Retinal pigment epithelial cell (primary cell): ENCODE measurements at regions not wholly inside any gene's neighbourhood (a gene's known extent, or its start where the extent isn't known, plus 50 kb on each side); places are given as distances from the start of the nearest gene placed in this dataset.

Experiments
- DNase-seq: peaks from one replicate; pipeline ENCODE4 v3.0.0-alpha.2; 2010; ENCODE audit warnings: low read depth
- H3K4me3 ChIP-seq: 2 replicates; pipeline ENCODE4 v1.5.1; 2011; ENCODE audit warnings: mild to moderate bottlenecking, low read length, control low read depth, moderate library complexity
- CTCF ChIP-seq: conservative IDR thresholded peaks from 2 replicates; pipeline ENCODE4 v1.5.1; 2011; ENCODE audit warnings: low read depth, low read length, control low read depth, inconsistent platforms

GRCh38 chr6:65935412-65935811, 228.4 kb upstream of the EYS start:
- H3K4me3 ChIP-seq, result no peak overlapping the region
- no peak for DNase-seq
- TF ChIP-seq CTCF, result no peak

GRCh38 chr6:65933390-65933789, 226.4 kb upstream of the EYS start:
- no peak for DNase-seq

DNA sequence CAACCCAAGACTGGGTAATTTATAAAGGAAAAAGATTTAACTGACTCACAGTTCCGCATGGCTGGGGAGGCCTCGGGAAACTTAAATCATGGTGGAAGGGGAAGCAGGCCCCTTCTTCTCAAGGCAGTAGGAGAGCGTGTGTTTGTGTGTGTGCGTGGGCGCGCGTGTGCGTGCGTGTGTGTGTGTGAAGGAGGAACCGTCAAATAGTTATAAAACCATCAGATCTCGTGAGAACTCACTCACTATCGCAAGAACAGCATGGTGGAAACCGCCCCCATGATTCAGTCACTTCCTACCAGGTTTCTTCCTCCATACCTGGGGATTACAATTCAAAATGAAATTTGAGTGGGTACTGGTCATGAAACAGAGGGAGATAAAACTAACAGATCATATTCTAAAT, 220.1 kb upstream of the EYS start:
- no peak for DNase-seq

More at GRCh38 chr6:65933390-65933789, 226.4 kb upstream of the EYS start:
- no peak overlapping the region for H3K4me3 ChIP-seq
- no peak for TF ChIP-seq CTCF

DNA sequence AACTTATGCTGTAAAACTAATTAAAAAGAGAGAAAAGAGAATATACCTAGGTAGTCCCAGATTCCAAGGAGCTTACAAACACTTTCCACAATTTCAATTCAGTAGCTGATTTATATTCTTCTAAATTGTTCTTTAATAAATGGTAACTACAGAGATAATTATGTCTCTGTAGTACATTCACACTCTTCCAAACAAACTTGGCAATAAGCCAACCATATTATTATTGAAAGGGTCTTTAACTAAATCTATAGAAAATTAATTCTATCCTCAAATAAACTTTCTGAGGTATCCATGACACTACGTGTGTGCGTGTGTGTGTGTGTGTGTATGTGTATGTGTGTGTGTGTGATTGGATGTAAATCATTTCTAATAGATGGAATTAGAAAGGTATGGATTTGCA, 217.4 kb upstream of the EYS start:
- TF ChIP-seq CTCF, result no peak
- H3K4me3 ChIP-seq, result no peak overlapping the region
- DNase-seq, result no peak

More for the DNA sequence above, 220.1 kb upstream of the EYS start:
- TF ChIP-seq CTCF, result no peak
- H3K4me3 ChIP-seq, result no peak overlapping the region

DNA sequence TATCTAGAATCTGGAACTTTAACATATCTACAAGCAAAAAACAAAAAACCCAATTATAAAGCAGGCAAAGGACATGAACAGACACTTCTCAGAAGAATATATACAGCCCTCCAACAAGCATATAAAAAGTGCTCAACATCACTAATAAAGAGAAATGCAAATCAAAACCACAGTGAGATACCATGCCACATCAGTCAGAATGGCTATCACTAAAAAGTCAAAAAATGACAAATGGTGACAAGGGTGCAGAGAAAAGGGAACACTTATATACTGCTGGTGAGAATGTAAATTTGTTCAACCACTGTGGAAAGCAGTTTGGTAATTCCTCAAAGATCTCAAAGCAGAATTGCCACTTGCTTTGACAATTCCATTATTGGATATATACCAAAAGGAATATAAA, 215.0 kb upstream of the EYS start:
- no peak for TF ChIP-seq CTCF
- DNase-seq, result no peak
- H3K4me3 ChIP-seq, result no peak overlapping the region

DNA sequence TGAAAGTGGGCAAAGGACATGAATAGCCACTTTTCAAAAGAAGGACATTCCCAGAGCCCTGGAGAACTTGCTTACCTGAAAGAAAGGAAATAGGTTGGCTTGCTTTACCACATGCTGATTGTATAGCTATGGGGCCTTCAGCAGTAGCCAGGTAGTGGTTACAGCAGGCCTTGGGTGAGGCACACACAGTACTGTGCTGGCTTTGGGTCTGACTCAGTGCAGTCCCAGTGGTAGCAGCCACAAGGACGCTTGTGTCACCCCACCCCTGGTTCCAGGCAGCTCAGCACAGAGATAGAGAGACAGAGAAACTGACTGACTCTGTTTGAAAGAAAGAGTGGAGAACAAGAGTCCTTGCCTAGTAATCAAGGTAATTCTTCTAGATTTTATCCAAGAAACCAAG, 201.0 kb upstream of the EYS start:
- no peak overlapping the region for H3K4me3 ChIP-seq
- TF ChIP-seq CTCF, result no peak

GRCh38 chr6:65903992-65904391, 197.0 kb upstream of the EYS start:
- TF ChIP-seq CTCF, result no peak
- DNase-seq, result no peak
- H3K4me3 ChIP-seq, result no peak overlapping the region

More for the DNA sequence above, 201.0 kb upstream of the EYS start:
- no peak for DNase-seq
